ENCODE measurements at regions not wholly inside any gene's neighbourhood (a gene's known extent, or its start where the extent isn't known, plus 50 kb on each side); places are given as distances from the start of the nearest gene placed in this dataset.
A peak's percentile ranks its signal among the peaks of the same experiment; 100 is the strongest.

DNA sequence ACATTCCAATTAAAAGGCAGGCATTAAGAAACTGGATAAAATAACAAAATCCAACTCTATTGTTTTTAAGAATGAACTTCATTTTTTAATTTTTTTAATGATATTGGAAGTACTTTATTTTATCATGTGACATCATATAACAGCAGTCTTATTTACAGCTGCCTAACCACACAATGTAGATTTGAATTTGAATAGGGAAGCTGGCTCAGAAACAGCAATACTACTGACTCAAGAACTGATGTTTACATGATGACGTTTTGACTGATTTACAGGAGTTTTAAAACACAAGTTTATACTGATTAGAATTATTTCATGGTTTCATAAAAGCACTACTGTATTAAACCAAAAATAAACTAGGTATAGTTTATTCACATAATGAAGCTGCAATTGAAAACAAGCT lies 348.7 kb upstream of the NR5A2 start:
- DNase-seq = no peak

DNA sequence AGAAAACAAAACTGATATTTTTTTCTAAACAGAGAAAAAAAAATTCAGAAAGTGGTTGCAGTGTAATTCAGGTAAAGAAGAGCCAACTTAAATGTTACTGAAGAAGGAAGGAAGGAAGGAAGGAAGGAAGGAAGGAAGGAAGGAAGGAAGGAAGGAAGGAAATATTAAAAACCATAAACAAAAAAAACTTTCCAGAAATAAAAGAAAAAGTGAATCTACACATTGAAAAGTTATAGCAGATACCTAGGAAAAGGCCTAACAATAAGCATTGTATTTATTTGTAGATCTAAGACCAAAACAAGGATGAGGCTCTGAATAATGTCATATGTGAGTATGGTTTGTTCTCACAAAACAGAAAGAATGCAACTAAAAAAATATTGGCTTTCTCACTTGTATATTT lies 345.4 kb upstream of the NR5A2 start:
- DNase-seq = no peak

DNA sequence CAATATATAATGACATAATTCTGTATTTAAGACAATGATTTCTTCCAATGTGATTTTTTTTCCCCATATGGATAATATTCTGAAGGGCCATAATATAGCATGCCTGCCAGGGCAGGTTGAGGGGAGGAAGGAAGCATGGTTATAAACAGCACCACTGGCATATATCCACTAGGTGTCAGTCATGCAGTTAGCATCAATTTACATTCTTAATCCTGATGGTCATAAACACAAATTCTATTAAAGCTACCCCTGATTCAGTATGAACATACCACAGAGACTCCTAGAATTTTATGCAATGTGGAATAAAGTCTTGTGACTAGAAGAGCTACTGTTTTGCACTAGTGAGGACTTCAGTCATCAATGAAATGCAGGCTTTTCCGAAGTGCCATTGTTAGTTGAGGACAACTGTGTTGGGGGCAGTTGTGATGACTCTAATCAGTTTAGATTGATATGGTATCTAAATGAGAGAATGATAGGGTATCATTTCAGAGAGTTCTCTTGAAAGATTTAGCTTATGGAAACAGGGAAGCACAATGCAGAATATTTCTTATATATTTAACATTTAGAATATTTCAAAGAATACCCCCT lies 342.7 kb upstream of the NR5A2 start:
- DNase-seq = peak; percentile 42

DNA sequence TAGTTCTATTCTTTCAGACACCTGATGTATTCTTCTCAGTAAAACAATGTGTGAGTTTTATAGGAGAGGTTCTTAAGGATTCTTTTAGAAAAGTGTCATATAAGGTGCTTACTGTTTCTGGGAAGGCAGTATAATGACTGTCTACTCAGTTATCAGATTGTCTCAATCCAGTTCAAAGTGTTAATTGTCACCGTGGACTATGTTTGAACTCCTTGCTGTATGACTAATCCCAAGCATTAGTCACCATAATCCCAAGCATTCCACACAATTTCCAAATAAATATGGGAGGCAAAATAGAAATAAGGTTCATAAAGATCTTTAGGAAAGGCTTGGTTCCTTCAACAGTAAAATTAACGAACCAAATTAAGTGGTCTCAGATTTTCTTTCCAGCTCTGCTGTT lies 342.1 kb upstream of the NR5A2 start:
- DNase-seq = no peak

DNA sequence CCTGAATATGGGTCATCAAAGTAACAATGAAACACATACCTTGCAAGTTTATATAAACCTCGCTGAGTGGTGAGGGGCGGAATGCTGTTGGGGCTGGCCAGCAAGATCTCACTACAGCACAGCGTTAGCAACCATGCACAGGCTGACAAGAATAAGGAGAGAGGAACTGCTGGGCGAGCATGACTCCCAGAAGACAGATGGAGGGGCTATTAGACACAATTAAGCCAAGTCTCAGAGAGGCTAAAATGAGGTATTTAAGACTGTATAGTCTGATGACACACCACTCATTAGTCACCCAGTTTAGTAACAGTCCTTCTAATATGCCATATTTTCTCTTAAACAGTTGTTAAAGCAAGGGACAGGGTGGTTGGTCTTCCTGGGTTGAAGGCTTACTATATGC lies 340.2 kb upstream of the NR5A2 start:
- DNase-seq = no peak

DNA sequence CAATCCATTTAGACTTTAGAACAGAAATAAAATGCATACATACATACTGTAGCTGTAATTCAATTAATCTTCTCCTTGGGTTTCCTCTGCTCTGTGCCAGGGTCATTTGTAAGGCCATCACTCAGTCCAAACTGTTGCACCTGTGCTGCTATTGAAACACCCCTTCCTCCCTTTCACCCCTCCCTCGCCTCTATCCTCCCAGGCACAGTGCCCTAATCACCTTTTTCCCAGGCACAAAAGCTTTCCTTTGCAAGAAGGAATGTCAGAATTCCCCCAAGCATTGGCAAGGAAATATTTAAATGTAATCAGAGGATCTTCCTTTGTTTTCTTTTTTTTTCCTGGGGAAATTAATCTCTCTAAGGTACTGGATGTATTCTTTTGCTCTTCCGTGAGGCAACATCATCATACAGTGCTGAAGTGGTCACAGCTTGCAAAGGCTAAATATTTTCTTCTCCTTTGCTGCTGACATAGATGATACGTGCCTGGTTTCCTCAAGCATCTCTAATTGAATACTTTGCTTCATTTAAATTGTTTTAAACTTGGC lies 339.3 kb upstream of the NR5A2 start:
- no peak for DNase-seq

DNA sequence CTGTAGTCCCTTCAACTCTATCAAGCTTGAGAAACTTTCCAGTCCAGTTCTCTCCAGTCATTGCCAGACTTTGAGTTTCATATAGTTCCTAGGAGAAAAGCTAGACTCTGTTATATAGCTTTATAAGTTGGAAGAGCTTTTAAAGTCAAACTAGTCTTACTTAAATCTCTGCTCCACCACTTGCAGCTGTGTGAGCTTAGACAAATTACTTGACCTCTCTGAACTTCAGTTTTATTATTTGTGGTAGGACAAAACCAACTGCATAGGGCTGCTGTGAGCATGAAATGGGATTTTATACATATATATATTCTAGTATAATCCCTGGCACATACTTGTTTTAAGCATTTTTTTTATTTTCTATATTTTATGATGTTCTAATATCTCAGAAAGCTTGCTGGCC lies 338.7 kb upstream of the NR5A2 start:
- DNase-seq = no peak

DNA sequence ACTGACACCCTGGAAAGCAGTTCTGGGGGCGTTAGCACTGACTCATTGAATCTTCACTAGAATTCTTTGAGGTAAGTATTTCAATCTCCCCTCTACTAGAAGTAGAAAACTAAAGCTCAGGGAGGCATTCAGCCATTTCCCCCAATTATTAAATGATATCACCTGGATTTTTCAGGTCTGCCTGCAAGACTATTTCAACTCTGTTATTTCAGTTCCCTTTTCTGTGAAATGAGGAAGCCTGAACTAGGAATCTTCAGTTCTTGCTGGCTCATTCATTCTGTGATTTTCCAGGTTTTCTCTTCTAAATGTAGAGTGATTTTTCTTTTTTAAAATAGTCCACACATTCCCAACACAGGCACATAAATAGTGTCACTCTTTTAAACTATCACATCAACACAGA lies 337.0 kb upstream of the NR5A2 start:
- no peak for DNase-seq

DNA sequence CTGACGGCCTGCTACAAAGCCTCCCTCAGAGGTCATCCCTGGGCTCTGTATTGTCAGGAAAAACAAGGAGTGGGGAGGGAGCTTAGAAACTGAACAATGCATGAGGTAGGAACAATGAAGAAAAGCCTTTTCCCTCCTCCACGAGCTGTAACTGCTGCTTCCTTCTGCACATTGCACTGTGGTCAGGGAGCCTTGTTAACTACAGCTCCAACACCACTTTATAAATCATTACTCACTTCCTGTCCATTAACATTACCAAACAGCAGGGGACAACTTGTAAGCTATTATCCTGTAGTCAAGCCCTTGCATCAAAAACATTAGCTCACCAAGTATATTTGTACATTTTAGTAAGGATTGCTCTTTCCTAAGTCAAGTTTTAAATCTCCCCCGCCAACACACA lies 336.0 kb upstream of the NR5A2 start:
- no peak for DNase-seq

DNA sequence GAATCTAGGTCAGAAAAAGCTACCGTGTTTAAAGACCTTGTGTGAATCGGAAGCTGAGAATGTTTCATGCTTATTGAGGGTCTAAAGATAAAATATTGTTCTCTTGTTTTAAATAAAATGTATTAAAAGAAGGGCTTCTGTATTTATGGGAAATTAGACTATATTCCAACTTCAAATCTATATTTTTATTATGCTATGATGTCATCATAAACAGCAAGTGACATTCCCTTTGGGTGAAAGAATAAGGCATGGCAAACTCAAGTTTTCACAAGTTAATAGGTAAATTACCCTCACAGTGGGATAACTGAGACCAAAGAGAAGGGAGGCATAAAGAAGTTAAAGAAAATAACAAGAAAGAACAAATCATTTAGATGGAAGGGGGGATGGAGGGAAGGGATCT lies 333.8 kb upstream of the NR5A2 start:
- DNase-seq = no peak

DNA sequence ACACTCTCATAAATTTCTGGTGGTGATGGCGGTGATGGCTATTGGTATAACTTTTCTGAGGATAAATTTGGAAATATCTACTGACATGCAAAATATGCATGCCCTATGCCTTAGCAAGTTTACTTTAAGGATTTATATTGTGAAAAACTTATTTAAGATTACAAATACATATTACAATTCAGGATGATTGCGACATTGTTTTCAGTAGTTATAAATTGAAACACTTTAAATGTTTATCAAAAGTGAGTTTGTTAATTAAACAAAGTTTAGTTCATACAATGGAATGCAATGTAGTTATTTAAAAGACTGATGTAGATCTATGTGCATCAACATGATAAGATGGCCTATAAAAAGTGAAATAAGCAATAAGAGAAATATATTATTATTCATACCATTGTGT lies 331.3 kb upstream of the NR5A2 start:
- DNase-seq = no peak

DNA sequence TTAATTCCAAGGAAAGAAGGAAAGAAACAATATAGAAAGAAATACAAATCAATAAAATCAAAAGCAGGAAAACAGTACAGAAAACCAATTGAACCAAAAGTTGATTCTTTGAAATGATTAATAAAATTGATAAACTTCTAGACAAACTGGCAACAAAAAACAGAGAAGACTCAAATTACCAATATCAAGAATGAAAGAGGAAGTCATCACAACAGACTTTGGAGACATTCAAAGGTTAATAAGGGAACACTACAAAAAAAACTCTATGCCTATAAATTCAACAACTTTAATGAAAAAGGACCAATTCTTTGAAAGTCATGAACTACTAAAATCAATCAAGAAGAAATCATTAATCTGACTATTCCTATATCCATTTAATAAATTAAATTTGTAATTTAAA lies 329.3 kb upstream of the NR5A2 start:
- DNase-seq = no peak

DNA sequence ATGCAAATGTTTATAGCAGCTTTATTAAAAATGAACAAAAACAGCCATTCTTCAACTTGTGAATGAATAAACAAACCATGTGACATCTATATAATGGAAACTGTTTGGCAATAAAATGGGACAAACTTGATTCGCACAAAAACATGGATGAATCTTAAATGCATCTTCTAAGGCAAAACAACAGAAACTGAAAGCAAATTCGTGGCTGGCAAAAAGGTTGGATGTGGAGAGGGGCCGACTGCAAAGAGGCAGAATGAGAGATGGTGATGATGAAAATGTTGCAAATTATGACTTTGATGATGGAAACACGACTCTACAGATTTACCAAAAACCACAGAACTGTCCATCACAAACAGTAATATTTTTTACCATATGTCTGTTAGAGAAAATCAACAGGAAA lies 327.0 kb upstream of the NR5A2 start:
- no peak for DNase-seq

DNA sequence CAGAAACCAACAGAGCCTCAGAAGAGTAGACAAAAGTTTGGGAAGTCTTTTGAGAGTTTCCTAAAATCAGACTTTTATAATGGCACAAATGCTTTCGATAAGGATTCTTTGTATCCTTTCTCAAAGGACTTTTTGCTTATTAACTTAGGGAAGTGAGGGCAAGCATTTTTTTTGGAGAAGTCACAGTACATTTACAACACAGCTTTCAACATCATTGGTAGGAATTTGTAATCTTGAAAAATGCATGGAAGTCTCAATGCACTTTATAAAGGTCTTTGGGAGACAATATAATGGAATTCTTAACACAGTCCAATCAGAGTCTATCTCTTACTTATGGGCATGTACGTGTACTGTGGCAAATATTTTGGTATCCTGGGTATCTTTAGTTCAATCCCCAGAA lies 325.8 kb upstream of the NR5A2 start:
- no peak for DNase-seq

DNA sequence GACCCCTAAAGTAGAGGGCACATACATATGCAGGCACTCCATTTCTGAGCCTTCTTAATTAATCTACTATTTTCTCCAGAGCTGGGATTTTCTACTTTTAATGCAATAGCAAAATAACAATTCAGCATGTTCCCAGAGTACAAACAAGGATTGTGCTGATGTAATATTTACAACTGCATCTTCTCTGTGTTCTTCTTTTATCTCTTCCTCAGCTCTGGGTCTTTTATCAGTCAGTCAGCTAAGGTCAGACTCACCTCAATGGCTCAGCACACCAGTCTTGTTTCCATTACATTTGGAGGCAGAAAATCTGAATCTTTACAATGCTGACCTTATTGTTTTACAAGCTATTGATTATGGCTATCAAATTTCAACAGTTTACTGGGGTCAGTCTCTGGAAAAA lies 323.3 kb upstream of the NR5A2 start:
- no peak for DNase-seq

DNA sequence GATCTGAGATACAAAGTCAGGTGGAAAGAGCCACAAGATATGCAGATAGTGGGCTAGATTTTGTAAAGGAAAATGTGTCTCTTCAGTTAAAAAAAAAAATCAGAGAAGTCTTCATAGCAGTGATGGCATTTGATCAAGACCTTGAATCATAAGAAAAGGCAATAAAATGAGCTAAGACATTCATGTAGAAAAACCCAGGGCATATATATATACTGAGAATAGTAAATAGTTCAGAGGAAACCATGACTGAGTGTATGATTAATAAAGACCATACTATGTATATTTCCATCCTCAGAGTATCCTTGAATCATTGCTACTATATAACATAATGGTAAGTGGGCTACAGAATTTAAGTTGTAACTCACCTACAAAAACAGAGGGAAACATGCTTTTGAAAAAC lies 321.7 kb upstream of the NR5A2 start:
- DNase-seq = no peak

DNA sequence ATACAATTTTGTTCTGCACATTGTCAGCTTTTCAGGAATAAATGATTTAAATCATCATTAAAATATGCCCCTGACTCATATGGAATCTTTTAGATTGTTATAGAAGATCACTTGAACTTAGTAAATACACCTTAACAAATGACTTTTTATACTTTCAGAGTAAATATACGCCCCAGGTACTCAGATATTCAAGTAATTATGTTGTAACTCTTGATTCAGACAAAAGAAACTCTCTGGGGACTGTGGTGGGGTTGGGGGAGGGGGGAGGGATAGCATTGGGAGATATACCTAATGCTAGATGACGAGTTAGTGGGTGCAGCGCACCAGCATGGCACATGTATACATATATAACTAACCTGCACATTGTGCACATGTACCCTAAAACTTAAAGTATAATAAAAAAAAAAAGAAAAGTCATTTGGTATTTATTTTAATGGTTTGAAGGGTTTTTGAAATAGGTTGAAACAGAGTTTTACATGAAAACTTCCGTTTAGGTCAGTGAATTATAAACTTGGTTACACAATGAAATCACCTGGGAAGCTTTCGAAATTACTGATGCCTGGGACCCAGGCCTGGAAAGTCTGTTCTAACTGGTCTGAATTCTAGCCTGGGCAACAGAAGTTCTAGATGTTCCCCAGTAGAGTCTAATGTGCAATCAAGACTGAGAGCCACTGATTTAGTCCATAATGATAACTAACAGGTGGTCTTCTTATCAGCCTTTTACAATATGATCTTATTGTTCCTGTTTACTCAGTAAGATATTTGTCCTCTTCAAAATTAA lies 320.5 kb upstream of the NR5A2 start:
- DNase-seq = no peak

DNA sequence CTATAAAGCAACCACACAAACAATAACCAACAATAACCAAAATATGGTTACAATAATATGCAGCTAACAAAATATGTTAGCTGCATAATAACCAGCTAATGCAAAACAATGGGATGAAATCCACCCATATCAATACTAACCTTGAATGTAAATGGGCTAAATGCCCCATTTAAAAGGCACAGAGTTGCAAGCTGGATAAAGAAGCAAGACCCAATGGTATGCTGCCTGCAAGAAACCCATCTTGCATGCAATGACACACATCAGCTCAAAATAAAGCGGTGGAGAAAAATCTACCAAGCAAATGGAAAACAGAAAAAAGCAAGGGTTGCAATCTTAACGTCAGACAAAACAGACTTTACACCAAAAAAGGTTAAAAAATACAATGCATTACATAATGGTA lies 316.5 kb upstream of the NR5A2 start:
- DNase-seq = no peak

DNA sequence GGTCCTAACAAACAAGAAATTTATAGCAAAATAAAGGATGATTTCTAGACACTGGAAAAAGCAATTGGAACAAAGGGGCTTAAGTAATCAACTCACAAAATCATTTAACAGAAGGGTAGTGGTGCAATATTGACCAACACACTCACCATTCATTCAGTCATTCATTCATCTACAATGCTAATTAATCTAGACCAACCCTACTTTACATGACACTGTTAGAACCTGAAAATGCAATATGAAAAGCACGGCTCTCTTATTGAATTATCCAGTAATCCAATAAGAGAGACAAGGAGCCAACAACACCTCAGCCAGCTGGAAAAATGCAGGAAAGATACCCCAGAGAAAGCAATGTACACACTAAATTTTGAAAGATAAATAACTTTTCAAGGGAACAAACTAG lies 310.8 kb upstream of the NR5A2 start:
- DNase-seq = no peak

DNA sequence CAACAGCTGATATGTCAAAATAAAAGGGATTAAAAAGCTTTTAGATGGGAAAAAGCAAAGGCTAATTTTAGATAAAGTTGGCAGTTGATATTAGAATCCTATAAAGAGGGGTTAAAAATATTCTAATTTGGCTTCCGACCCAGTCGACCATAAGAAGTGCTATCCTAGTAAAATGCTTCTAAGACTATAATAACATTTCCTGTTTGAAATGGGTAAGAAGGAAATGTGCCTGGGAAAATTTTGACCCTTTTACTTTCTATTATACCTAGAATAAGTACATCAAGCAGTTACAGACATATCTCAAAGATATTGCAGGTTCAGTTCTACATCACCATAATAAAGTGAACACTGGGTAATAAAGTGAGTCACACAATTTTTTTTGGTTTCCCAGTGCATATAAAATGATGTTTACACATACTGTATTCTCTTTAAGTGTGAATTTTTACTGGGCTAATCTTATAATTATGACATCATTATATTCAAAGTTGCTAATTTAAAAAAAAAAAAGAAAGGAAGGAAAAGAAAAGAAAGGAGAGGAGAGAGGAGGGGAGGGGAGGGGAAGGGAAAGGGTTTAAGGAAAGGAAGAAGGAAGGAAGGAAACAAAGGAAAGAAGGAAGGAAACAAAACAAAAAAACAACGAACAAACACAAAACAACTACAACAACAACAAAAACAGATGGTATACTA lies 308.2 kb upstream of the NR5A2 start:
- no peak for DNase-seq

DNA sequence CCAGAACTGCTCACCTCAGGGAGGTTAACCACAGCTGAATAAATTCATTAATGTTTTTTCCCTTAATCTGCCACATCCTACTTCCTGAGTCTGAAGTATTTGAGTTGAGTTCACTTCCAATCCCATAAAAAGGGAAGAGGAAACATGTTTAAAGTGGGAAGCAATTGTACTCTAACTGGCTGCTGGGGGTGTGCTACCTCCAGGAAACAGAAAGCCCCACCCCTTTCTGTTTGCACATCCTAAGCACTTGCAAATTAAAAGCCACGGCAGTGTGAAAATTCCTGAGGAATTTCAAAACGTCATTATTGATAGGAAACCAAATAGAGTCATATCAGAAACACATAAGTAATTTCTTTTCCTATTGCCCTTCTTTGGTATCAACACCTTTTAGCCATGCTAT lies 307.0 kb upstream of the NR5A2 start:
- DNase-seq = no peak

DNA sequence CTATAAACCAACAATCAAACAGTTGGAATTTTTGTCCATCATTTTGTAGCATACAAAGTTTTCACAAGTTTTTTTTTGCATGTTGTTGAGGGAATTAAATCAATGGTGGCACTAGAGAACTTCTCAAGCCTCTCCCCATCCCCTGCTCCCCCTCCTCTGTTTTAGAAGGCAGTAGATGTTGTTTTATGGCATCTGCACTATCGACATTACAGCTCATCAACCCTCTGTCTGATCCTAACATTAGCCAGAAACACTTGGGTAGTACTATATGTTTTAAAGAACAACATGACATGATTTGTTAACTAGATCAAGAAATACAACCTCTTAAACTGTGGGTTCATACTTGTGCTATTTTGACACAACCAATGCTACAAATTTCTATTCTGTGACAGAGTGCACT lies 306.5 kb upstream of the NR5A2 start:
- no peak for DNase-seq

DNA sequence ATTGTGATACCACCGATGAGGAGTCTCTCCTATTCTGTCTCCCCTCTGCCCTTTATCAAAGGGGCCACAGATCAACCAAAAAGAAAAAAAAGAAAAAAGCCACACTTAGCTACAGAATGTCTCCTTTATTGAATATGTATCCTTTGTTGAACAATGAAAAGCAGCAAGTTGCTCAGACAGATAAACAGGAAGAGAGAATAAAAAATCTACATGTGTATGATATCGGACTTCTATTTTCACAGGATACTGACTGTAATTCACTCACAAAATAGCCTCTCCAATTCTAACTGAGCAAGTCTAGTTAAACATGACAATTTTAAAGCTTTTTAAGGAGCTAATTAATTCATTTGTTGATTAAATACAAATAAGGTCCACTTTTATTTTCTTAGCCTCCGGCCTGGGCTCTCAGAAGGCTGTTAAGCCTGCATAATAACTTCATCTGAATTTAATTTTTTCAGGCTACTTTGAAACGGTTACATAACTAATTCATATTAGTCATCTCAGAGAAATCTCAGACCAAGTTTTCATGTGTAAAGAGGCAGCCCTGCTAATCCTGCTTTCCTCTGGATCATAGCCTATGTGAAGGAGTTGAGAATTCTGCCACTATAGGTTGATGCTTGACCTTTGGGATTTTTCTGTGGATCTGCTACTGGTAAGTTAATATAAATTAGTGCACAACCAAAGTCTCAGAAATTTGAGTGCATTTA lies 304.1 kb upstream of the NR5A2 start:
- DNase-seq = no peak

DNA sequence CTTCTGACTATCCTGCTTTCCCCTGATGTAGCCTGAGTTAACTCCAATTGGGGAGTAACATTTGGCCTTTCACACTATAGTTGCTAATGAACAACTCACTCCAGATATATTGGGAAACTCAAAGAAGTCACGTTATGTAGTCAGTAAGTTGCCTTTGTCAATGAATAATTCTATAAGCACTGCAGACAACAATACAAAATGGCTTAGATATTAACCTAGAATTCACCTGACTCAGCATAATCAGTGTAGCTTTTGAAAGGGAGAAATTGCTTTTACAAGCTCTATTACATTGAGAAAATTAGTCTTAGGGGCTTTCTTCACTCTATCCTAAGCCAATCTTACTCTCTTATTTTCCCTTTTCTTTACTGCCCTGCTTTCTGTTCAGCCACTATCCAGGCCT lies 303.5 kb upstream of the NR5A2 start:
- DNase-seq = no peak

All from CD4-positive, alpha-beta T cell treated with Interleukin-10 for 1 hour (primary cell).